ENCODE measurements at regions not wholly inside any gene's neighbourhood (a gene's known extent, or its start where the extent isn't known, plus 50 kb on each side); places are given as distances from the start of the nearest gene placed in this dataset.

GRCh38 chr1:189021577-189021976 lies 1456.1 kb downstream of the BRINP3 start:
- no peaks in the 10 kb centered on the region for H3K27me3 ChIP-seq
- H3K9me3 ChIP-seq = no peaks in the 10 kb centered on the region
- H3K4me1 ChIP-seq (ENCODE audit: control insufficient read depth in 1 of 2, insufficient read depth in 1 of 2, low read depth in 1 of 2, low read length in 1 of 2) = no peaks in the 10 kb centered on the region
- TF ChIP-seq CTCF (IDR thresholded peaks at IDR 0.05) = no peak
- H3K36me3 ChIP-seq = no peaks in the 10 kb centered on the region
- no peak overlapping the region for H3K27ac ChIP-seq
- H3K4me3 ChIP-seq (ENCODE audit: low read depth in 1 of 2, low read length in 1 of 2) = no peak overlapping the region

GRCh38 chr1:189022015-189022414 lies 1455.6 kb downstream of the BRINP3 start:
- H3K9me3 ChIP-seq = no peaks in the 10 kb centered on the region
- no peaks in the 10 kb centered on the region for H3K36me3 ChIP-seq
- no peaks in the 10 kb centered on the region for H3K4me1 ChIP-seq (ENCODE audit: control insufficient read depth in 1 of 2, insufficient read depth in 1 of 2, low read depth in 1 of 2, low read length in 1 of 2)
- H3K27ac ChIP-seq = no peak overlapping the region
- TF ChIP-seq CTCF (IDR thresholded peaks at IDR 0.05) = no peak
- H3K27me3 ChIP-seq = no peaks in the 10 kb centered on the region
- H3K4me3 ChIP-seq (ENCODE audit: low read depth in 1 of 2, low read length in 1 of 2) = no peak overlapping the region

- TF ChIP-seq CTCF (IDR thresholded peaks at IDR 0.05) = no peak
- no peaks in the 10 kb centered on the region for H3K36me3 ChIP-seq
- no peaks in the 10 kb centered on the region for H3K9me3 ChIP-seq
- no peaks in the 10 kb centered on the region for H3K4me1 ChIP-seq (ENCODE audit: control insufficient read depth in 1 of 2, insufficient read depth in 1 of 2, low read depth in 1 of 2, low read length in 1 of 2)
- H3K27ac ChIP-seq = no peak overlapping the region
- H3K4me3 ChIP-seq (ENCODE audit: low read depth in 1 of 2, low read length in 1 of 2) = no peak overlapping the region
- no peaks in the 10 kb centered on the region for H3K27me3 ChIP-seq
Observed at GRCh38 chr1:189027512-189027911, 1450.2 kb downstream of the BRINP3 start.

GRCh38 chr1:189033169-189033568 lies 1444.5 kb downstream of the BRINP3 start:
- TF ChIP-seq CTCF (IDR thresholded peaks at IDR 0.05) = no peak
- Histone ChIP-seq H3K4me1 (ENCODE audit: control insufficient read depth in 1 of 2, insufficient read depth in 1 of 2, low read depth in 1 of 2, low read length in 1 of 2) (no peaks in the 10 kb centered on the region), H3K36me3 (no peaks in the 10 kb centered on the region), H3K4me3 (ENCODE audit: low read depth in 1 of 2, low read length in 1 of 2) (no peak overlapping the region), H3K27me3 (no peaks in the 10 kb centered on the region), H3K27ac (no peak overlapping the region), H3K9me3 (no peaks in the 10 kb centered on the region)

GRCh38 chr1:189036628-189037027 lies 1441.0 kb downstream of the BRINP3 start:
- Histone ChIP-seq H3K27me3 (no peaks in the 10 kb centered on the region), H3K4me1 (ENCODE audit: control insufficient read depth in 1 of 2, insufficient read depth in 1 of 2, low read depth in 1 of 2, low read length in 1 of 2) (no peaks in the 10 kb centered on the region), H3K9me3 (no peaks in the 10 kb centered on the region), H3K4me3 (ENCODE audit: low read depth in 1 of 2, low read length in 1 of 2) (no peak overlapping the region), H3K27ac (no peak overlapping the region), H3K36me3 (no peaks in the 10 kb centered on the region)
- TF ChIP-seq CTCF (IDR thresholded peaks at IDR 0.05) = no peak

GRCh38 chr1:189046127-189046526 lies 1431.5 kb downstream of the BRINP3 start:
- Histone ChIP-seq H3K27ac (no peak overlapping the region), H3K27me3 (no peaks in the 10 kb centered on the region), H3K4me1 (ENCODE audit: control insufficient read depth in 1 of 2, insufficient read depth in 1 of 2, low read depth in 1 of 2, low read length in 1 of 2) (no peaks in the 10 kb centered on the region), H3K36me3 (no peaks in the 10 kb centered on the region), H3K9me3 (no peaks in the 10 kb centered on the region), H3K4me3 (ENCODE audit: low read depth in 1 of 2, low read length in 1 of 2) (no peak overlapping the region)
- TF ChIP-seq CTCF (IDR thresholded peaks at IDR 0.05) = no peak

All from neutrophil (primary cell).